Breast epithelium (tissue), 3 donors: ENCODE measurements at regions not wholly inside any gene's neighbourhood (a gene's known extent, or its start where the extent isn't known, plus 50 kb on each side); places are given as distances from the start of the nearest gene placed in this dataset.

Source experiments
- CTCF ChIP-seq, 3 donors: fragments of 450-650 bp; IDR thresholded peaks; one replicate each; pipeline ENCODE4 v1.5.1; 2016 to 2017; ENCODE audit warnings: antibody characterized with exemption in 3 of 3, mild to moderate bottlenecking in 3 of 3, moderate library complexity in 3 of 3
- POLR2A ChIP-seq: fragments of 450-650 bp; IDR thresholded peaks from one replicate; pipeline ENCODE4 v1.6.1; 2016; ENCODE audit warnings: antibody characterized with exemption, mild to moderate bottlenecking, moderate library complexity
- POLR2AphosphoS5 ChIP-seq, 3 donors: sonication (generic); formaldehyde crosslinking; IDR thresholded peaks; one replicate each; pipeline ENCODE4 v1.6.1; 2017; ENCODE audit warnings: antibody characterized with exemption in 3 of 3

- no peak for TF ChIP-seq POLR2A
- no peak for TF ChIP-seq CTCF (IDR thresholded peaks at IDR 0.05)
- TF ChIP-seq POLR2AphosphoS5 (IDR thresholded peaks at IDR 0.05): no peak
These were observed 169.0 kb upstream of the IL12A start for GRCh38 chr3:159819676-159820075.
